GM11168 (cell line): ENCODE measurements at regions not wholly inside any gene's neighbourhood (a gene's known extent, or its start where the extent isn't known, plus 50 kb on each side); places are given as distances from the start of the nearest gene placed in this dataset.

Experiments used
- in situ Hi-C: fragments of 300-500 bp; cut with MboI; formaldehyde crosslinking; loops from one replicate; pipeline ENCODE4 v1.12.0; 2022; ENCODE audit warnings: low sequenced_read_pairs; ENCODE audit not compliant: unreplicated experiment

DNA sequence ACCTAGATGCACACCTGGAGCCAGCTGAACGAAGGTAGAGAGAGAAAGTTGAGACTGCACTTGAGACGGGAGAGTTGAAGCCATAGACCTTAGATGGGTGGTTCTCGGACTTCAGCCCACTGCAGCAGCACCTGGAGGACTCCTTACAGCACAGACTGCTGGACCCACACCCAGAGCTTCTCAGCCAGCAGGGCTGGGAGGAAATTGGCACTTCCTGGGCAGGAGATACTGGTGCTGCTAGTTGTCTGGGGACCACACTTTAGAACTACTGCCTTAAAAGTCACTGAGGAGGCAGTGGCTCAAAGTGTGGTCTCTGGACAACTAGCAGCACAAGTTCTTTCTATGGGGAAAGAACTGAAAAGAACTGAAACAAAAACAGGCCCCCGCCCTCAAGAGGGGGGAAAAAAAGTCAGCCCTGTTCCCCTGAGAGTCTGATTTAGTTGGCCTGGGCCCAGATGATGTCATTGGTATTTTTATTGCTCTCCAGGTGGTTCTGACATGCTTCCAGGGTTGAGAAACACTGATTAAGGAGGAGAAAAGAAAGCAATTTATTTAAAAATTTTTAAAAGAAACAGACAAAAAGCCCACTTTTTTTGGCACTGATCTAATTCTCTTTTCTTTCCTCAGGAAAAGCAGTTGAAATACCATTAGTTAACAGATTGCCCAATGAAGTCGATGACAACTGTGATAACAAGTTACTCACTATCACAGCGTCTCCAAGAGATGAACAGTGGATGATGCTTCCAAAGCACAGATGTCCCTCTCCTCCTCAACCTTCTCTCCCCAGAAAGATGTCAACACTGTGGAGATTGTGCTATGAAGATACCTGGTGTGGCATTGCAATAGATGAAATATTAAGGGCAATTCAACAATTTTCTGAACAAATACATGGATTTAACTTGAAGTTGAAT is 73.6 kb upstream of the ADAMTS16 start:
- in situ Hi-C loops = no loop called here

- in situ Hi-C loops = no loop called here
Observed at GRCh38 chr5:5069851-5070250, 70.3 kb upstream of the ADAMTS16 start.

- in situ Hi-C loops = no loop called here
Observed at GRCh38 chr5:5071554-5071953, 68.6 kb upstream of the ADAMTS16 start.

DNA sequence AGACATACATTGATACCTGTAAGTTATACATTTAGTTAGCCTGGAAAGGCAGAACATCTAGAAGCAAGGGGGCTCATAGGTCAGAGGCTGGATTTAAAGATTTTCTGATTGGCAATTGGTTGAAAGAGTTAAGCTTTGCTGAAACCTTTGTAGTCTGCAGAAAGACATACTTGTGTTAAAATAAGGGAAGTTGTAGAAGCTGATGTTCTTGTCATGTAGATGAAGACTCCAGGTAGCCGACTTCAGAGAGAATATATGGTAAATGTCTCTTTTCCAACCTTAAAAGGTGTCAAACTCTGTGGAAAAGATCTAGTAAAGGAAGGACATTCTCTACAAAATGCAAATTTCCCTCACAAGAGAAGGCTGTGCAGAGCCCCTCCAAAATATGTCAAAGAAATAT is 62.9 kb upstream of the ADAMTS16 start:
- in situ Hi-C loops = no loop called here

GRCh38 chr5:5078009-5078897 is 61.9 kb upstream of the ADAMTS16 start:
- in situ Hi-C loops = no loop called here

DNA sequence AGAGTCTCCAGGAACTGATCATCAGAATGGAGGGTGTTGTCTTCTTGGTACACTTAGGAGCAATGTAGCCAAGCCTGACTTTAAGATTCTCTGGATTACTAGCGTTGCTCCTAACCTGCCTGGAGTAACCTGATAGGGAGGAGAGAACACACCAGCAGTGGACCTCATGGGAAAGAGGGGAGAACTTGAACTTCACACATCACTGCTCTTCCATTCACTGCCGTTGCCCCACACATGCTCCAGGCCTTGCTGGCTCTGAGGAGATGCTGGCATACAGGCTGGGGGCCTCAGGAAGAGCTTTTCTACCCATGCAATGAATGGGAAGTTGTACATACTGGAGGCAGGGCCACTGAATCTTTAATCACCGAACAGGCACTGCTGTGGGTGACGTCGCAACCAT is 60.3 kb upstream of the ADAMTS16 start:
- in situ Hi-C loops = no loop called here

DNA sequence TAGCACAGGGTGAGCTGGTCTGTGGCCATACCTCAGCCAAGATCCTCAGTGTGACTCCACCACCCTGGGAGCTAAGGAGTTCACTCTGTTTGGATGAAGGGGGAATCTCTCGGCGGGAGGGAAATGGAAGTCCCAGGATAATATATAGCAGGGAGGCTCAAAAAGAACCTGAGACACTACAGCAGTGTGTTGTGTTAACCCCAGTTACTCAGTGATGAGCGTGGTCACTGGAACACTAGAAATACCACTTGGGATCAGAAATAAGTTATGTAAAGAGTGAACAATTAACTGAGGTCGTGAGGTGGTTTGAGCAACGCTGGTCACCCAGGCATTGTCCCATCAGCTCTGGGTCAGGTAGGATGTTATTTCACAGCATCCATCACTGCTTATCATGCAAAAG is 59.3 kb upstream of the ADAMTS16 start:
- in situ Hi-C loops = no loop called here

DNA sequence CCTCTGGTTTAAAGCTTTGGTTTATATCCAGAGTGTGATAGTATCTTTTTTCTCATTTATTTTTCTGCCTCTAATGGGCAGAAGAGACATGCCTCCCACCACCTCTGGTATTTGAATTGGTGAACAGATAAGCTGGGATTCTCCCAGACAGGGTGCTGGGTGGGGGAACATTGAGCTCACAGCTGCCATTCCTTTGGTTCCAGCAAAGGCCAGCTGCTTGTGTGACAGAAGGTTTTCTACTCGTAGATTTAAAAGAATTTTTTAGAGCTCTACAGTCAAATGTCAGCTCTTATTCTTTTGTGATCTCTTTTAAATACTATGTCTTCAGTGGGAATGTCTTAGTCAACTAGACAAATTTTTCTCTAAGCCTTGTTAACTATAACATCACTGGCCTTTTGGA is 54.7 kb upstream of the ADAMTS16 start:
- in situ Hi-C loops = no loop called here

DNA sequence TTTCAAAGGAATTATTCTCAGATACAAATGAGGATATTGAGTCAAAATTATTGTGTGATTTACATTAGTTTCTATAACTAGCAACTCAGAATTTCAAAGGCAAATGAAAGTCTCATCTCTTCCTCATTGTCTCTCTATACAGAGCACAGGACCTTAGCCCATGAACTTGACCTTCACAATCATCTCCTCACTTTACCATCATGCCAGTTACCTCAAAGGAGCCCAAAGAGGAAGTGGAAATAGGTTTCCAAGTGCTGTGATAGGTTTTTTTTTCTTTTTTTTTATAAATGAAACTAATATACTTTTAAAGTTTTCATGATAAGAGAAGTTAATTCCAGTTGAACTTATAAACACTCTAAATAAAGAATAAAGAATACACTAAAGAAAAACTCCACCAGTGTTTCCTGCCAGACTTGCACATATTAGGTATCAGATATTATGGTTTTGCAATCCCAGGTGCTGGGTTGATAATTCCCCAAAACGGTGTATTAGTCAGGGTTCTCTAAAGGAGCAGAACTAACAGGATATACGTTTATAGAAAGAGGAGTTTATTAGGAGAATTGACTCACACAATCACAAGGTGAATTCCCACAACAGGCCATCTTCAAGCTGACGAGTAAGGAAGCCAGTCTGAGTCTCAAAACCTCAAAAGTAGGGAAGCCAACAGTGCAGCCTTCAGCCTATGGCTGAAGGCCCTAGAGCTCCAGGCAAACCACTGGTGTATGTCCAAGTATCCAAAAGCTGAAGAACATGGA is 50.1 kb upstream of the ADAMTS16 start:
- in situ Hi-C loops = no loop called here
